GM12892 (cell line): ENCODE measurements at regions not wholly inside any gene's neighbourhood (a gene's known extent, or its start where the extent isn't known, plus 50 kb on each side); places are given as distances from the start of the nearest gene placed in this dataset.
"Not testable (repeated sequence)": the region's sequence is repeated elsewhere in the genome, so short reads cannot be mapped to it uniquely, and the experiment has no call there.

Experiments used
- POLR2A ChIP-seq: IDR thresholded peaks from 2 replicates; pipeline ENCODE4 v1.6.1; 2011; ENCODE audit warnings: low read depth, low read length, control low read depth
- POLR2AphosphoS5 ChIP-seq: IDR thresholded peaks from 2 replicates; pipeline ENCODE4 v1.6.1; 2011; ENCODE audit warnings: low read depth, low read length, control low read depth
- TAF1 ChIP-seq: IDR thresholded peaks from 2 replicates; pipeline ENCODE4 v1.6.1; 2011; ENCODE audit warnings: low read depth, mild to moderate bottlenecking, control low read depth, low read length, borderline replicate concordance

- TF ChIP-seq POLR2AphosphoS5, POLR2A, TAF1: not testable (repeated sequence)
Measured at GRCh38 chr20:51927970-51928369, 125.6 kb upstream of the SALL4 start.
